Progenitor cell of endocrine pancreas (in vitro differentiated cells): ENCODE measurements at regions not wholly inside any gene's neighbourhood (a gene's known extent, or its start where the extent isn't known, plus 50 kb on each side); places are given as distances from the start of the nearest gene placed in this dataset.

Experiments
- DNase-seq: peaks from one replicate; pipeline ENCODE4 v3.0.0; 2021; ENCODE audit warnings: low spot score; ENCODE audit not compliant: unreplicated experiment
- H3K27ac Mint-ChIP-seq: 2 replicates; pipeline ENCODE4 v1.8.0; 2021; ENCODE audit warnings: mild to moderate bottlenecking, moderate library complexity, mixed read lengths
- H3K27me3 Mint-ChIP-seq: 2 replicates; pipeline ENCODE4 v1.8.0; 2021; ENCODE audit warnings: mixed read lengths
- H3K36me3 Mint-ChIP-seq: 2 replicates; pipeline ENCODE4 v1.8.0; 2022; ENCODE audit warnings: mixed read lengths; ENCODE audit not compliant: insufficient read depth
- H3K4me1 Mint-ChIP-seq: 2 replicates; pipeline ENCODE4 v1.8.0; 2021; ENCODE audit warnings: low read depth, mixed read lengths
- H3K4me3 Mint-ChIP-seq: 2 replicates; pipeline ENCODE4 v1.8.0; 2021; ENCODE audit warnings: low read depth, mild to moderate bottlenecking, moderate library complexity, mixed read lengths
- H3K9me3 Mint-ChIP-seq: 2 replicates; pipeline ENCODE4 v1.8.0; 2021; ENCODE audit warnings: low read depth, mixed read lengths
- TF ChIP-seq, protein P1 (sequence below): fragments of 200-600 bp; sonication (generic); IDR thresholded peaks from one replicate; pipeline ENCODE4 v1.5.0; 2021; ENCODE audit warnings: antibody characterized with exemption, mild to moderate bottlenecking; ENCODE audit not compliant: unreplicated experiment

- H3K27ac Mint-ChIP-seq = no peak overlapping the region
- no peak overlapping the region for H3K4me3 Mint-ChIP-seq
These were observed 276.6 kb downstream of the DTWD2 start for GRCh38 chr5:118711727-118712126.

DNA sequence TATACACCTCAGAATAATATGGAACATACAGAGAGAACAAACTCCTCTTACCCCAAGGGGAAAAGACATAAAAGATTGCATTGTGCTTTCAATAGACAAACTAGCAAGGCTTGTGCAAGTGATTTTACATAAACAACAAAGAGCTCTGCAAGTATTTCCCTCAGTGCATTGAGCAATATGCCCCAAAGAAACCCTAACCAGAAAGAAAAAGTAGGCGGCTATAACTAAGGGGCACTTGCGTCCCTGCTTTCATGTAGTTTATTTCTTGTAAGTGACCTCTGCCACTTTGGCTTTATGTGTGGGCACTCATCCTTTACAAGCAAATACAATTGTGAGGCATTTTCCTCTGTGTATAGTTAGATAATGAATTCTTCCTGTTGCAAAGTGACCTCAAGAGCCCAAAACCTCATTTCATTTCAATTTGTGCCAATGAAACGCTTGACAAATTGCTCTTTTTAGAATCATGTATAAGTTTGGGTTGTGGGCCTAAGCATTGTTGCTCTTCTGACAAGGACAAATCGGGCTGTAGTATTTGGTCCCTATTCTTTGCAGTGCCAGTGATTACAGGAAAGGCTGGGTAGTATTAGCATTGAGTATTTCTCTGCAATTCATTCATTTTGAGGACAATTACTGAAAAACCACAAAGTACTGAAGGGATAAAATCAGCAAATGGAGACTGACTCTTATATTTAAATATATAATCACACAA is 282.2 kb downstream of the DTWD2 start:
- no peak overlapping the region for H3K4me3 Mint-ChIP-seq
- H3K27ac Mint-ChIP-seq = no peak overlapping the region
- H3K4me1 Mint-ChIP-seq = no peaks in the 10 kb centered on the region
- H3K36me3 Mint-ChIP-seq = no peaks in the 10 kb centered on the region
- no peak for DNase-seq
- TF ChIP-seq, protein P1, sequence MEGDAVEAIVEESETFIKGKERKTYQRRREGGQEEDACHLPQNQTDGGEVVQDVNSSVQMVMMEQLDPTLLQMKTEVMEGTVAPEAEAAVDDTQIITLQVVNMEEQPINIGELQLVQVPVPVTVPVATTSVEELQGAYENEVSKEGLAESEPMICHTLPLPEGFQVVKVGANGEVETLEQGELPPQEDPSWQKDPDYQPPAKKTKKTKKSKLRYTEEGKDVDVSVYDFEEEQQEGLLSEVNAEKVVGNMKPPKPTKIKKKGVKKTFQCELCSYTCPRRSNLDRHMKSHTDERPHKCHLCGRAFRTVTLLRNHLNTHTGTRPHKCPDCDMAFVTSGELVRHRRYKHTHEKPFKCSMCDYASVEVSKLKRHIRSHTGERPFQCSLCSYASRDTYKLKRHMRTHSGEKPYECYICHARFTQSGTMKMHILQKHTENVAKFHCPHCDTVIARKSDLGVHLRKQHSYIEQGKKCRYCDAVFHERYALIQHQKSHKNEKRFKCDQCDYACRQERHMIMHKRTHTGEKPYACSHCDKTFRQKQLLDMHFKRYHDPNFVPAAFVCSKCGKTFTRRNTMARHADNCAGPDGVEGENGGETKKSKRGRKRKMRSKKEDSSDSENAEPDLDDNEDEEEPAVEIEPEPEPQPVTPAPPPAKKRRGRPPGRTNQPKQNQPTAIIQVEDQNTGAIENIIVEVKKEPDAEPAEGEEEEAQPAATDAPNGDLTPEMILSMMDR = no peak
- no peaks in the 10 kb centered on the region for H3K27me3 Mint-ChIP-seq
- H3K9me3 Mint-ChIP-seq = peaks cover 29% of the 10 kb centered on the region

More at GRCh38 chr5:118711727-118712126, 276.6 kb downstream of the DTWD2 start:
- H3K9me3 Mint-ChIP-seq = peaks cover 11% of the 10 kb centered on the region
- TF ChIP-seq, protein P1 = no peak
- H3K27me3 Mint-ChIP-seq = no peaks in the 10 kb centered on the region
- peaks cover 1% of the 10 kb centered on the region for H3K36me3 Mint-ChIP-seq
- DNase-seq = no peak
- H3K4me1 Mint-ChIP-seq = no peaks in the 10 kb centered on the region

- H3K27me3 Mint-ChIP-seq = no peaks in the 10 kb centered on the region
- DNase-seq = no peak
- H3K4me1 Mint-ChIP-seq = no peaks in the 10 kb centered on the region
- no peaks in the 10 kb centered on the region for H3K36me3 Mint-ChIP-seq
- H3K4me3 Mint-ChIP-seq = no peak overlapping the region
- H3K9me3 Mint-ChIP-seq = peaks cover 25% of the 10 kb centered on the region
- TF ChIP-seq, protein P1 = no peak
- no peak overlapping the region for H3K27ac Mint-ChIP-seq
These were observed 285.1 kb downstream of the DTWD2 start for GRCh38 chr5:118703241-118703640.

GRCh38 chr5:118701791-118702190 is 286.6 kb downstream of the DTWD2 start:
- Mint-ChIP-seq H3K9me3 (peaks cover 24% of the 10 kb centered on the region), H3K4me1 (no peaks in the 10 kb centered on the region), H3K36me3 (no peaks in the 10 kb centered on the region), H3K4me3 (no peak overlapping the region), H3K27ac (no peak overlapping the region), H3K27me3 (no peaks in the 10 kb centered on the region)
- no peak for DNase-seq
- TF ChIP-seq, protein P1 = no peak

- no peak overlapping the region for H3K4me3 Mint-ChIP-seq
- no peak overlapping the region for H3K27ac Mint-ChIP-seq
- peaks cover 24% of the 10 kb centered on the region for H3K9me3 Mint-ChIP-seq
- no peaks in the 10 kb centered on the region for H3K36me3 Mint-ChIP-seq
- DNase-seq = no peak
- TF ChIP-seq, protein P1 = no peak
- no peaks in the 10 kb centered on the region for H3K4me1 Mint-ChIP-seq
- no peaks in the 10 kb centered on the region for H3K27me3 Mint-ChIP-seq
These were observed 287.8 kb downstream of the DTWD2 start for GRCh38 chr5:118700510-118700909.
